HAP-1 (cell line): ENCODE measurements at regions not wholly inside any gene's neighbourhood (a gene's known extent, or its start where the extent isn't known, plus 50 kb on each side); places are given as distances from the start of the nearest gene placed in this dataset.
A peak's percentile ranks its signal among the peaks of the same experiment; 100 is the strongest.
"Not testable (repeated sequence)": the region's sequence is repeated elsewhere in the genome, so short reads cannot be mapped to it uniquely, and the experiment has no call there.

Experiments used
- DNase-seq, 2 experiments: peaks; one replicate each; pipeline ENCODE4 v3.0.0-alpha.2; 2016 to 2020; ENCODE audit warnings: low spot score in 2 of 2
- H3K27me3 ChIP-seq: fragments of 250-450 bp; sonication (Bioruptor Pico); 2 replicates; pipeline ENCODE4 v1.5.1; 2020; ENCODE audit warnings: low read depth, mild to moderate bottlenecking, moderate library complexity
- H3K36me3 ChIP-seq: fragments of 250-450 bp; sonication (Bioruptor Pico); replicated peaks from 2 replicates; pipeline ENCODE4 v1.5.1; 2020; ENCODE audit warnings: mild to moderate bottlenecking
- H3K4me1 ChIP-seq: fragments of 250-450 bp; sonication (Bioruptor Pico); 2 replicates; pipeline ENCODE4 v1.5.1; 2020; ENCODE audit warnings: mild to moderate bottlenecking
- H3K4me3 ChIP-seq: fragments of 250-450 bp; sonication (Bioruptor Pico); 2 replicates; pipeline ENCODE4 v1.5.1; 2020; ENCODE audit warnings: mild to moderate bottlenecking, moderate library complexity
- H3K9me3 ChIP-seq: fragments of 250-450 bp; sonication (Bioruptor Pico); 2 replicates; pipeline ENCODE4 v1.5.1; 2020; ENCODE audit warnings: mild to moderate bottlenecking, moderate library complexity
- in situ Hi-C: fragments of 300-500 bp; cut with MboI; formaldehyde crosslinking; loops from 3 replicates; pipeline ENCODE4 v1.14.3; 2020; ENCODE audit warnings: low sequenced_read_pairs, inconsistent platforms, mixed read lengths

- H3K4me3 ChIP-seq, H3K36me3 ChIP-seq, H3K27me3 ChIP-seq, H3K4me1 ChIP-seq, in situ Hi-C loops, DNase-seq, H3K9me3 ChIP-seq: not testable (repeated sequence)
Observed at GRCh38 chr2:111282162-111282561, 161.4 kb downstream of the BCL2L11 start.

- in situ Hi-C loops, H3K27me3 ChIP-seq, H3K36me3 ChIP-seq, H3K9me3 ChIP-seq, H3K4me3 ChIP-seq, DNase-seq, H3K4me1 ChIP-seq: not testable (repeated sequence)
Observed at GRCh38 chr2:111287646-111288568, 167.2 kb downstream of the BCL2L11 start.

DNA sequence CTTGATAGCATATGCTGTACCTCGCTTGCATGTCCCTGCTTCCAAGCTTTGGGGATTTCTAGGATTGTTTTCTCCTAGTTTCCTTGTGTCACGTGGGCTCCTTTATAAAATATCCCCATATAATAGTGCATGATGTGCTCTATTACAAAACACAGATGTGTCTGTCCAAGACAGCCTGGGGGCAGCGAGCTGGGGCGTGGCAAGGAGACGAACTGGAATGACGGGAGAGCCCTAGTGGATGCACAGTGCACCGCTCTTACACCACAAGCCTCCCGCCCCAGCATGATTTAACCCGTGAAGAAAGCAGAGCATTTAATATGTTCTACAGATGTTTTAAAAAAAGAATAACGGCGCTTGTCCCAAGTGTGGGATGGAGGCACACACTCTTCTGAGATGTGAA, 169.7 kb downstream of the BCL2L11 start:
- H3K4me1 ChIP-seq, H3K36me3 ChIP-seq, H3K27me3 ChIP-seq, H3K9me3 ChIP-seq, H3K4me3 ChIP-seq, in situ Hi-C loops: not testable (repeated sequence)
- peak in 1 of 2 experiments; percentile 65 for DNase-seq

- H3K27me3 ChIP-seq, H3K9me3 ChIP-seq, in situ Hi-C loops, DNase-seq, H3K4me3 ChIP-seq, H3K36me3 ChIP-seq, H3K4me1 ChIP-seq: not testable (repeated sequence)
Observed at GRCh38 chr2:111291566-111291965, 170.9 kb downstream of the BCL2L11 start.

DNA sequence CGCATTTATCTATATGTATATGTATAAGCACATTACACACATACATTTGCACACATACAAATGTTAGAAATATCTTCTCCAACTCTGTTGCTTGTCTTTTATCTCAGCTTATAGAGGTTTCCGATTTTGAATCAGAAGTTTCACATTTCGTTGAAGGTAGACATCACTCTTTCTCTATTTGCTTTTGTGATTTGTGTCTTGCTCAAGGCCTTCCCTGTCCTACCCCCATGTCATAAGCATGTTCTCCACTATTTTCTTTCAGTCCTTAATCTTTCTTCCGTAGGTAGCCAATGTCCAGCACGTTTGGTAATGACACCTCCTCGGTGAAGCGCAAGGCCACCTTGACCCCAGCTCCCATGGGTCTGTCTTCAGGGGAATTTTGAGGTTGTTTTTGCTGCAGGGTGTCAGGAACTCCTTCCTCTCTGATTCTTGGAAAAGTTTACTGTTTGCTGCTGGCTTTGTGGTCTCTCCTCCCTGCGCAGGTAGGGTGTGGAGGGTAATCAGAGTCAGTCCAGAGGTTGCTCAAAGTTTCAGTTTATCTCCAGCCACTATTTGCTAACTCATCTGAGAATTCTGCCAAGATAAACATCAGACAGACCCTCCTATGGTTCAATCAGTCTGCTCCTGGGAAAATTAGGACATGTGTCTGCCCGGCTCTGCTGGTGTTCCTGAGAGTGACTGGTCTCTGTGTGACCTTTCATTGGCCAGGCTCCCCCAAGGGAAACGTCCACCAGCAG, 171.7 kb downstream of the BCL2L11 start:
- H3K4me1 ChIP-seq, H3K27me3 ChIP-seq, DNase-seq, H3K36me3 ChIP-seq, H3K9me3 ChIP-seq, H3K4me3 ChIP-seq, in situ Hi-C loops: not testable (repeated sequence)

- H3K4me1 ChIP-seq, H3K36me3 ChIP-seq, DNase-seq, H3K9me3 ChIP-seq, in situ Hi-C loops, H3K27me3 ChIP-seq, H3K4me3 ChIP-seq: not testable (repeated sequence)
Observed at GRCh38 chr2:111294699-111295098, 174.0 kb downstream of the BCL2L11 start.

DNA sequence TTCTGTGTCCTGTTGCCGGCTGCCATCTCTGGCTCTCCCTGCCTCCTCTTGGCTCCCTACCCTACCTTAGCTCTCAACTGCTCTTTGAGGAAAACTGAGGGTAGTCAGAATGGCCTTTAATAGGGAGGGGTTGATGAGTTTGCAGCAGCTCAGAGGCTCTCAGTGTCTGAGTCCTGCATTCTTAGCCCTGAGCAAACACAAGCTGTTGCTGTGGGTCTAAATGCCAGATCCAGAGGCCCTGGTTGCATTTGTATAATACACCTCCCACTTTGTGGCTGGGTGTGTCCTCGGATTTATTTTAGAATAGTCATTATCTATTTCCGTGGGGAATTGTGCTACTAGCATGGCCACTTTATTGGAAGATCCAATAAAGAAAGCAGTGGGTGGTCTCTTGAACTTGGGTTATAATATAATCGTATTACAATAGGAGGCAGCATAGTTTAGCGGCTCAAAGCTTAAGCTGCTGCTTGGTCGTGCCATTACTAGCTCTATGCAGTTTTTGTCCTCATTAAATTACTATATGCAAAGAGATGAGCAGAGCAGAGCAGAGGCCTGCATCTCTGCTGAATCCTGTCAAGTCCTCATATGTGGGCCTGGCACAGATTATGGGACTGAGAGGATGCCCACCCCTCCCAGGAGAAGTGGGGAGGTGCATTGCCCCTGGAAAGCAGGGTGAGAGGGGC, 175.5 kb downstream of the BCL2L11 start:
- H3K36me3 ChIP-seq, in situ Hi-C loops, H3K4me3 ChIP-seq, H3K9me3 ChIP-seq, H3K4me1 ChIP-seq, H3K27me3 ChIP-seq: not testable (repeated sequence)
- DNase-seq, result peak in 1 of 2 experiments; percentile 56

DNA sequence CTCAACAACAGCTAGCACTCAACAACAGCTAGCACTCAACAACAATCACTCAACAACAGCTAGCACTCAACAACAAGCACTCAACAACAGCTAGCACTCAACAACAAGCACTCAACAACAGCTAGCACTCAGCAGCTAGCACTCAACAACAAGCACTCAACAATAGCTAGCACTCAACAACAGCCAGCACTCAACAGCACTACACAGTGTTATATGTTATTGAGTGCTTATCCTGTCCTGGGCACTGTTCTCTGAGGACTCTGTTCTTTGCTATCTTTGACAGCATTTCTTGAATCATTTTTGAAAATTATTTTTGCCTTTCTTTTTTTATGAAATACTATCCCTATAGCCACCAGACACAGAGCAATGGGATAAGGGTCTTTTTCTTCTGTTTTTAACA, 176.4 kb downstream of the BCL2L11 start:
- H3K27me3 ChIP-seq, H3K36me3 ChIP-seq, H3K4me3 ChIP-seq, H3K4me1 ChIP-seq, H3K9me3 ChIP-seq, in situ Hi-C loops, DNase-seq: not testable (repeated sequence)

GRCh38 chr2:111298927-111299326, 178.2 kb downstream of the BCL2L11 start:
- H3K9me3 ChIP-seq, DNase-seq, in situ Hi-C loops, H3K36me3 ChIP-seq, H3K27me3 ChIP-seq, H3K4me1 ChIP-seq, H3K4me3 ChIP-seq: not testable (repeated sequence)

GRCh38 chr2:111299635-111300034, 178.9 kb downstream of the BCL2L11 start:
- H3K4me1 ChIP-seq, H3K4me3 ChIP-seq, DNase-seq, H3K36me3 ChIP-seq, H3K27me3 ChIP-seq, in situ Hi-C loops, H3K9me3 ChIP-seq: not testable (repeated sequence)

DNA sequence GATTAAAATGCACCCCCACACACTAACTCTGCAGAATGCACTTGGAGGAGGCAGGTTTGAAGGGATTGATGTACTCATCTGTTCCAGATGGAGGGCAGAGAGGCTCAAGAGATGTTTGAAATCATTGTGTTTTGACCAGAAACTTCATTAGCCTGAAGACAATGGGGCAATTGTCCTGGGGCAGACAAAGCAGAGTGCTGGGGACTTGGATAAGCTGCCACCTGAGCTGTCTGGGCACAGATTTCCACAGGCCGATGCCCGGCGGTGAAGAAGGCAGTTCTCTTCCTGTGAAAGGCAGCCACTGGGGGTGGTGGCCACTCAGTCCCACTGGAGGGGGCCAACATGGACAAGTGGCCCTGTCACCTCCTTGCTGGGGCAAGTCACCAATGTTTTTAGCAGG, 181.0 kb downstream of the BCL2L11 start:
- H3K27me3 ChIP-seq, H3K36me3 ChIP-seq, H3K4me1 ChIP-seq, H3K9me3 ChIP-seq, DNase-seq, in situ Hi-C loops, H3K4me3 ChIP-seq: not testable (repeated sequence)

DNA sequence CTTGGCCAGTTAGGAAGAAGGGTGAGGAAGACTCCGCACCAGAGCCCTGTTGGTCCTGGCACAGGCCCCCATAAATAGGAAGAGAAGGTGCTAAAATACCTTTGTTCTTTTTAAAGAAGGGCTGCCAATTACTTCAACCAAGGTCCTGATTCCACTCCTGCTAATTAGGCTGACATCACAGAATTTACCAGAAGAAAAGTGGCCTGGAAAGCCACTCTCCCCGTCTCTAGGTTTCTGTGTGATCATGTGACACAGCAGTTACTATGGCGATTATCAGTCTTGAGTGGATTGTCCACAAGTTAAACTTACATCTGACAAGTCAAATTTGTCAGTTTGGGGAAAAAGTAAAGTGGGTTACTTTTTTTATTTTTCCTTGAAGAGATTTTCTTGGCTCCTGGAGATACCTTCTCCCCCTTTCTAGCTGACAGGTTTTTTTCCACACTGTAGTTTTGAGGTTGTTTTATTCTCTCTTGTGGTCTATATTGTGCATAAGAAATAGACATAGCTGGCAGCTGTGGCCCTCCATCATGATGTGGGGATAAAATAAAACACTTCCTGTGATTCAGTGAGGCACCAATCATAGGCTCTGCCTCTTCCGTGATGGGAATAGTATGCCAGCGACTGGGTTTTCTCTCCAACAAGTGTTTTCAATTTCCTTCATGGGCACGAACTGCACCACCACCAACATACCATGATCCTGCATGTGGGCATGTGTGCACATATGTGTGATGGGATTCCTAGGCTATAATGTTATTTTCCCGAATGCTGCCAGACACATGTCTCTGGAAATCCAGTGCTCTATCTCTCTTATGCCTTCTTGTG, 181.9 kb downstream of the BCL2L11 start:
- DNase-seq, H3K27me3 ChIP-seq, H3K9me3 ChIP-seq, H3K4me3 ChIP-seq, in situ Hi-C loops, H3K36me3 ChIP-seq, H3K4me1 ChIP-seq: not testable (repeated sequence)

DNA sequence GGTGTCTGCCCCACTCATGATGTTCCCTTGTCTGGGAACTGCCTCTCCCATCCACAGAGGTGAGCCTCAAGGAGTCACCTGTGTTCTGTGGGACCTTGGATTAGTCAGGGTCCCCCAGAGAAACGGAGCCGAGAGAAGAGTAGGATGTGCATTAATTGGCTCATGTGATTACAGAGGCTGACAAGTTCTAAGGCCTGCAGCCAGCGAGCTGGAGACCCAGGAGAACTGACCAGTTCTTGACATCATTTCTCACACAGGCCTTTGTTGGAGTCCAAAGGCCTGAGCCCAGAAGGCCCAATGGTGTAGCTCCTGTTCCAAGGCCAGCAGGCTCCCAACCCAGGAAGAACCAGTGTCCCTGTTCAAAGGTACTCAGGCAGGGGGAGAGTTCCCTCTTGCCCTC, 186.6 kb downstream of the BCL2L11 start:
- H3K9me3 ChIP-seq, in situ Hi-C loops, H3K36me3 ChIP-seq, H3K4me3 ChIP-seq, H3K27me3 ChIP-seq, DNase-seq, H3K4me1 ChIP-seq: not testable (repeated sequence)
